Stimulated activated CD4-positive, alpha-beta T cell treated with anti-CD3 and anti-CD28 coated beads, TNF-alpha, amount 100 ng/mL, for 4 hours (primary cell): ENCODE measurements at regions not wholly inside any gene's neighbourhood (a gene's known extent, or its start where the extent isn't known, plus 50 kb on each side); places are given as distances from the start of the nearest gene placed in this dataset.
"Not testable (repeated sequence)": the region's sequence is repeated elsewhere in the genome, so short reads cannot be mapped to it uniquely, and the experiment has no call there.

Experiments used
- DNase-seq, 3 experiments: peaks; one replicate each; pipeline ENCODE4 v3.0.0-alpha.2; 2020; ENCODE audit warnings: low read depth in 3 of 3

DNA sequence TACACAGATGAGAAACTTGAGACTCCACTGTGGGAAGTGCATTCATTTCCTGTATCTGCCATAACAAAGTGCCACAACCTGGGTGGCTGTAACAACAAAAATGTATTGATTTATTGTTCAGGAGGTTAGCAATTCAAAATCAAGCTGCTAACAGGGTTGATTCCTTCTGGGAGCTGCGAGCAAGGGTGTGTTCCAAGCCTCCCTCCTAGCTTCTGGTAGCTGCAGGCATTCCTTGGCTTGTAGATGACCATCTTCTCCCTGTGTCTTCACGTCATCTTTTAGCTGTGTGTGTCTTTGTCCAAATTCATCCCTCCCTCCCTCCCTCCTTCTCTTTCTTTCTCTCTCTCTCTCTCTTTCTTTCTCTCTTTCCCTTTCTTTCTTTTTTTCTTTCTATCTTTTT is 258.1 kb downstream of the MSX2 start:
- no peak for DNase-seq

DNA sequence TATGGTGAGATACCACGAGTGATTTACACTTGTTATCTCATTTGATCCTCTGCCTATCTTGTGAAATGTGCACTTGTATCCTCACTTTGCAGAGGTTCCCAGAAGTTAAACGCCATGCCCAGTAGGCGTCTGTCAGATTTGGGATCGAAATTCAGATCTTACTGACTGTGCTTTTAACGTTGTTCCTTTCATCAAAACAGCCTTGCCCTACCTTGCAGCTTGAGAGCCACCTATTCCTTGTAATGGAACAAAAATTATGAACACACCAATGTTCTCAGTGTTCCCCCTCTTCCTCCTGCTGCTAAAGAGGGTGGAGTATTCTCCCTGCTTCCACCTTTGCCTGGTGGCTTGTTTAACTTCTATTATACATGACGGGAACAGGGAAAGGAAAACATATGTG is 257.0 kb downstream of the MSX2 start:
- DNase-seq, result no peak

DNA sequence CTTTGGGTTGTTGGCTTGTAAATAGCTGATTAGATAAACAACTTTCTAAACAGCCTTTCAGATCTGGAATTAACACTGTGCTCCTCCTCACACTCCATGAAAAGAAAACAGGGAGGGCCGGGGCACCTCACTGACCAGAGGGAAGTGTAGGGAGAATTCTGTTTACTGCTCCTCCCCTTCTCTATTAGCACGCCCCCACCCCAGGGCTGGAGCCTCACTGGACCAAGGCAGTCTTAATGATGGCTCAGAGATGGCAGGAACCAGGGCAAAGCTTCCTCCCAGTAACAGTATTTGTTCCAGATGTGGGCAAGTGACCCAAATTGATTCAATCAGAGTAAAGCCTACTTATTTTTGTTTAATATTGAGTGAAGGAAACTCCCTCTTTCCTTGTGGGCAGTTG is 256.6 kb downstream of the MSX2 start:
- DNase-seq, result no peak

DNA sequence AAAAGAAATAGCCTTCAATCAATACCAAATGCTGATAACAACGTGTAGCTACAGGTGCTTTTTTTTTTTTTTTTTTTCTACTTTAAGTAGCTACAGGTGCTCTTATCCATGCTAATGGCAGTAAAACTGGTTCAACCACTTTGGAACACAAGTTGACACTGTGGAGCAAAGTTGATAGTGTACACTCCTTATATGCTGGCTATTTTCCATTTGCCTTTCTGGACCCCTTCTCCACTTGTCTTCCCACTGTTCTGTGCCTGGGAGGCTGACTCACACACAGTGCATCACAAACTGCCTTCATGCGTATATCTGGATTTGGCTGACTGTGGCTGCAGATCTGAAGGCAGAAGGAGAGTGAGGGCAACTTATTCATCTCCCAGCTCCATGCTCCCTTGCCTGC is 247.9 kb downstream of the MSX2 start:
- DNase-seq, result no peak

DNA sequence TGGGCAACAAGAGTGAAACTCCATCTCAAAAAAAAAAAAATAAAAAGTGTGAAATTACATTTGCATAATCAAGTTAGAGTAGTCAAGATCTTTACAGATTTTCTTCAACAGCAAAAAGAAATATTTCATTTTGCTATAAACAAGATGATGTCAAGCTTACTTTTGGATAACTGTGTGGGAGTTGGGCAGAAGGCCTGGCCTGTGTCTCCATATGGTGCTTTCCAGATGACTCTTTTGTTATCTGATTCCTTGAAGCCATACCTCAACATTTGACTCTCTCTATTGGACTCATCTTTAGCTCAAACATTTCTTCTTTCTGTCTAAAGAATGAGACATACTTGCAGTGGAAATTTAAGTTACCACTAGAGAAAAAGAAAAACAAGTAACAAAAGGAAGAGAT is 246.8 kb downstream of the MSX2 start:
- DNase-seq, result no peak

DNA sequence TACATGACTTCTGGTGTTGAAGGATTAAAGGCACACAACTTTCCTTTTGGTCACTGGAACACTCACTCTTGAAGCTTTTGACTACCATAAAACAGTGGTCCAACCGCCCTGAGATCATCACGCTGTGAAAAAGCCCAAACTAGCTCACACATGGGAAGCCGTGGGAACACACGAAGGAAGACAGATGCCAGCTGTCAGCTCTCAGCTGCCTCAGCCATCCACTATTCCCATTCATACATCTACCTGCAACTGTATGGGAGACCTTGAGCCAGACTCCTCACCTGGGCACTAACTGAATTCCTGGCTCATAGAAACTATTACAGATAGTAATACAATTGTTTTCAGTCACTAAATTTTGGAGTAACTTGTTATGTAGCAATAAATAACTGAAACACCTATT is 246.1 kb downstream of the MSX2 start:
- no peak for DNase-seq

DNA sequence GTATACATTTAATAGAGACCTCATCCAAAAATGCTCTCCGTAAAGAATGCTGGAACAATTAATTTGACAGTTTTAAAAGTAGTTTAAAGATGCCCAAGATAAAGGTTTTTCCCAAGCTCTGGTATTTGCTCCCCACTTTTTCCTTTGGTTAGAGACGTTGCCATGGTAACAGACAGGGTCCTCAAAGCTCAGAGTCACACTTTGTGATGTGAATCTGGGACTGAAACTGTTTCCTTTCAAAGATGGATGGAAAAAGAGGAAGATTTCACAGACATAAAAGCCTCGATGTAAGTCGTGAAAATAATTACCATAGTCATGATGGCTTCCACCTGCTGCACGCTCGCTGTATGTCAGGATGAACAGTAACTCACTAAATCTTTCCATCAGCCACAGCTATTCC is 229.5 kb downstream of the MSX2 start:
- no peak for DNase-seq

DNA sequence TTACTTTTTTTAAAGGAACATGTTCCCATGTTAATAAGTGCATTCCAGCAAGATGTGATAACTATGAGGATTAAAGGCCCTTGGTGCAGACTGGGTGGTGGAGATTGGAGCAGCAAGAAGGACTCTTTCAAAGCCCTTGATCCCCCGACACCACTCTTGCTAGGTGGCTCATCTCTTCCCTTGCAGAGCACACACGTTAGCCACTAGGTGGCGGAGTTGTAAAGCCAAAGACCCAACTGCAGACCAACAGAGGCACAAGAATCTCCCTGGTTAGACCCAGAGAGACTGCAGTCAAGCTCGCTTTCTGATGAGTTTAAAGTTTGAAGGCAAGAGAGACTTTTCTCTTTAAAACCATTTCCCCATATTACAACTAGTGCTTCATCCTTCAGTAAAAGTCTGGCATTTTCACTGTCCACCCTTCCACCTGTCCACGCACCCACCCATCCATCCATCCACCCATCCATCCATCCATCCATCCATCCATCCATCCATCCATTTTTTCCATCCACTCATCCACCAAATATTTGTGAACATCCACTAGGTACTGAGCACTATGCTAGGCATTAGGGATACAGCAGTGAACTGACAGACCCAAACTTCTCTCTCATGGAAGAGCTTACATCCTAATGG is 226.9 kb downstream of the MSX2 start:
- DNase-seq, result peak in 2 of 3 experiments; percentile 23 to 40

DNA sequence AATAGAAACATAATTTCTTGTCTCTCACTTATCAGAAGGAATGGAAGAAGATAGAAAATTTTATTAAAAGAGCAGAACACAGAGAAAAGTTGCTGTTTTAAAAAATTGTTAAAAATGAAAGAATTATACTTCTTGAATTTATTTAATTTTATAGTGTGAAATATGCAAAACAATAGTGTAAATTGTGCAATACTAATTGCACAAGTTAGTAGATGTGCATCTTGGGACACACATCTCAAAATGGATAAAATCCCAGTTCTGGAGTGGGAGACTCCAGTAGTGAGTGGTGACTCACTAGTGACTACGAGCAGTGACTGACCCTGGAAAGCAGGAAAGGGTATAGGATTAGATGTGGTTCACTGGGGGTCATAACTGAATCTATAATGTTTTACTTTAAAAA is 223.2 kb downstream of the MSX2 start:
- no peak for DNase-seq

DNA sequence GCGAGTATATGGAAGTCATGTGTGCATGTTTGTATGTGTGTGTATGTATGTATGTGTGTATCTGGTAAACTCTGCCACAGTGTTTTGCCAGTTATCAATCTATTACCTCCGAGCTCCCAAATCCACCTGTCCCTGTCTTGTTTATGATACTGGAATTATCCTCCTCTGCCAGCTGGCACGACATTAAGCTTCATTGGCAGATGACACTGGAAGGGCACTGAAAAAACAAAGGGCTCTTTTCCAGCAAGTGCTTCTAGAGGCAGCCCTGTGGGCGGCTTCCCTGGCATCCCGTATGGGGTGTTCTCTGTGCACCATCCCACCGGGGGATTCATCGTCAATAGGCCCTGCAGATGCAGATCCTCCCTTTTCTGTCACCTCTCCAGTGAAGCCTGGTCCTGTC is 221.5 kb downstream of the MSX2 start:
- no peak for DNase-seq

DNA sequence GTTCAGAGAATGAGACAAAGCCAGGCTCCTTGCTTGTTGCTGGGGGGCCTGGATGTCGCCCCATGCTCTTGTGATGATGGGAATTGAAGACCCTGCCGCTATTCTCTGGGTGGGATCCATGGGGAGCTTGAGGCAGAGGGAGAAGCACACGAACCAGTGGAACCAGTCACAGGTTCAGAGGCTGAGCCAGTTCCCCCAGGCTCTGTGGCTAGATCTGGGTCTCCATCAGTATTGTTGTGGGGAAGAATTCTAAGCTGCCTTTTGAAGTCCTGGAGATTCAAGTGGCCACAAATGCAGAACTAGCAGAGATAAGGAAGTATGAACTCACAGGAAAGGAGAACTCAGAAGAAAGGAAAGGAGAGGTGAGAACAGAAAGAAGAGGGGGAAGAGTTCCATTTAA is 219.4 kb downstream of the MSX2 start:
- DNase-seq, result no peak

DNA sequence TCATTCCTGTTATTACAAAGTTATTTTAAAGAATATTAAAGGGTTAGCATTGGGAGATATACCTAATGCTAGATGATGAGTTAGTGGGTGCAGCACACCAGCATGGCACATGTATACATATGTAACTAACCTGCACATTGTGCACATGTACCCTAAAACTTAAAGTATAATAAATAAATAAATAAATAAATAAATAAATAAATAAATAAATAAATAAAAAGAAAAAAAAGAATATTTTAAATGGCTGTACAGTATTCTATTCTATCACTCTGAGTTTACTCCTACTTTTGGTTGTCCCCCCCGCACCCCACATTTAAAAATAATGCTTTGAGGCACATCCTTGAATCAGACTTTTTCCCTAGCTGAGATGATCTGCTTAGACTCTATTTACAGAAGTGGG is 218.6 kb downstream of the MSX2 start:
- not testable (repeated sequence) for DNase-seq

DNA sequence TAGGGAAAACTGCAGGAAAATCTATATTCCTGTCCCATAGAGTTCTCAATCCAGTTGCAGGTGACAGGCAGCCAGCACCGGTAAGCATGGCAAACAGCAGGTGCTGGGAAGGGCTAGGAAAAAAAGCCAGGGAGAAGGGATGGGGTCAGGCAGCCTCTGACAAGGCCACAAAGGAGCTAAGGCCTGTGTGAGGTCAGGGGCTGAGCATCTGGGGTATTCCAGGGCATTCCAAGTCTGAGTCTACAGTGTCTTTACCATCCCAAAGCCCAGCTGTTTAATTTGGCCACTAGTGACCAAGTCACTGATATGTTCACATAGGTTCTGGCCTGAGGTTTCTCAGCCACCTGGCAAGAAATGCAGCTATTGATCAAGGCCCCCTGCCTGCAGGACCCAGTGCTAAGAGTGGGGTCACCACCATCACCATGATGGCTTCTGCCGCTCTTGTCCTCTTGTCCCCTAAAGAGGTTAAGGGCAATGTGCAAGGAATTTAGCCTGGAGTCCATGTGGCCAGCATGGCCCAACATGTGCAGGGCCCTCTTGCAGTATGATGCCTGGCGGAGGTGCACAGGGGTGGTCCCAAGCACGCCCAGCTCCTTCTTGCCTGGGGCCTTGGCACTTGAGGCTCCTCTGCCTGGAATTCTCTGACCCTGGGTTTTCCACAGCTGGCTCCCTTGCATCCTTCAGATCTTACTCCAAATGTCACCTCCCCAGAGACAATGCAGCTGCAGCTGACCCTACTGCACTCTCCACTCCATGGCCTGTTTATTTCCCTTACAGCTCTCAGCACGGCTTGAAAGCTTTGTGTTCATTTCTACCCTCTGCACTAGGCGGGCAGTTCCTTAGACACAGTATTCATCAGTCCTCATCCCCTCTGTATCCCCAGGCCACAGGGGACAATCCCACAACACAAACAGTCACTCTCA is 213.1 kb downstream of the MSX2 start:
- no peak for DNase-seq

DNA sequence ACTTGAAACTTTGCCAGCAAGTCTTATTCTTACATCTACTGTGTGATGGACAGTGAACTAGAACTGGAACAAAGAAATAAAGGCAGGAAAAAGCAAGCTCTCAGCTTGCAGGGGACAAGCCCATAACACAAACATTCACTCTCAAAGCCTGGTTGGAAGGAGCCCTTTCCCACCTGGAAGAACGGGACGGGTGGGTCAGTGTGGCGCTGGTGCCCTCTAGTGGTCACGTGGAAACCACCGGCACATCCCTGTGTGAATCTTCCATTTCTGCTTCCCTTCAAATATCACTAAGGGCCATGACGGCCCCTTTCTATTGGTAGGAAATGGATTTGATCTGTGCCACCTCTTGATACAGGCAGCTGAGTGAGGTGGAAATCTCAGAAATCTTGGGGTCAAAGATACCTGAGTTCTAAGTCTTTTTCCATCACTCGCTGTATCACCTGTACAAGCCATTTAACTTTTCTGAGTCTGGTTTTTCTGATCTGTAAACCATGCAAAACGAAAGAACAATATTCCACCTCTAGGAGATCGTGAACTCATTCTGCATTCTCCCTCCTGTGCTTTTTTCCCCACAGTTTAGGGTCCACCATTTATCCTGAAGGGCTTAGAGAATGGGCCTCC is 211.6 kb downstream of the MSX2 start:
- peak in 2 of 3 experiments; percentile 5 to 14 for DNase-seq

DNA sequence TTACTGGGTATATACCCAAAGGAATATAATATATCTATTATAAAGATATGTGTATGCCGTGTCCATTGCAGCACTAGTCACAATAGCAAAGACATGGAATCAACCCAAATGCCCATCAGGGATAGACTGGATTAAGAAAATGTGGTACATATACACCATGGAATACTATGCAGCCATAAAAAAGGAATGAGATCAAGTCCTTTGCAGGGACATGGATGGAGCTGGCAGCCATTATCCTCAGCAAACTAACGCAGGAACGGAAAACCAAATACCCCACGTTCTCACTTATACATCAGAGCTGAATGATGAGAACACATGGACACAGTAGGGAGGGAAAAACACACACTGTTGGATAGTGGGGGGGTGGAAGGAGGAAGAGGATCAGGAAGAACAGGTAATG is 206.7 kb downstream of the MSX2 start:
- DNase-seq, result not testable (repeated sequence)

DNA sequence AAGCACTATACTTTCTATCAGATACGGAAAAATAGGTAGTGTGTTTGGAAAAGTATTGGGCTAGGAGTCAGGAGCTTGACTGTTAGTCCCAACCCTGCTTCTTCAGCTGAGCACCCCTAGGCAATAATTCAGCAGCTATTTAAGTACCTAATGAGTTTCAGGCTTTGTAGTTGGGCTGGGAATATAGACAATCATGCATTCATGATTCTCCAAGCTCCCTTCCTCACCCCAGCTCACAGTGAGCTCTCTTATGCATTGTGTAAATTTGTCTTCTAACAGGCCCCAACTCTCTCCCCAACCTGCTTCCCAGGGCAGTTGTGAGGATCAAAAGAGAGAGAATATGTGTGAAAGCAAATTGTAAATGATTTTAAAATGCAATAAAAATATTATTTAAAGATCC is 201.2 kb downstream of the MSX2 start:
- no peak for DNase-seq

DNA sequence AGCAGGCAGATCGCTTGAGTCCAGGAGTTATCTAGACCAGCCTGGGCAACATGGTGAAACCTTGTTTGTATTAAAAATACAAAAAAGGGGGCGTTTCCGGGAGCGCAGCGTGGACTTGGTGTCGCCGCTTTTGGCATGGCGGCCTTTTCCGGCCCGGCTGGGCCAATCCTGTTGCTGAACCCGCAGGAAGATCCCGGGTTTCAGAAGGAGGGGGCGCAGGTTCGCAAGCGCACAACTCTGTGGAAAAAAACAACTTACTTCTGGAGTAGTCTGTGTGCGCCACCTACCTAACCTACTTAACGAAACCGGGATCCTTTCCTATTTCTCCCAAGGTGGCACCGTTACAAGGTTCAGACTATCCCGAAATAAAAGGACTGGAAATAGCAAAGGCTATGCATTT is 198.6 kb downstream of the MSX2 start:
- DNase-seq, result no peak

DNA sequence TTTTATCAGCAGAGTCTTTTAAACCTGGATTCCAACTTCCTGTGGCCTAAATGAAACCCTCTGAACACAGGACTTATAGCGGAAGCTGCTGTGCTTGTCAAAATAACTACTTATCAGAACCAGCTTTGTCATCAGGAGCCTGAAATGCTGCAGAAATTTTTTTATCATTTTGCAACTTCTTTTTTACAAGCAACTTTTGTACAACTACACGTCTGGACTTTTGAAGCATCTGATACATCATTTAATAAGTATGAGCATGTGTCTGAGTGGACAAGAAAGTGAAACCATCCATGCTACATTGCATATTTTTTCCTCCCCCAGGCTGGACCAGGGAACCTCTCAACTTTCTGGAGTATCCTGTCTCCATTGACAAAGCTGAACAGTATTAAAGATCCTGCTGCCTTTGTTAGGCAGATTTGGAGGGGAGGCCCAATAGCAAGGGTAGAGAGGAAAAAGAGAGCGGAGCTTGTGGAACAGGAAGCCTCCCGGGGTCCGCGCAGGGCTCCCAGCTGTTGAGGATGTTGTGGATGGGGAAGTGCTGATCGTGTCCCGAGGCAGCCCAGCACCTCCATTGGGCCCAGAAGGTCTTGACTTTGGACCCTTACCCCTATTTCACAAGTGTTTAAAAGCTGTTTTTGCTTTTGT is 196.6 kb downstream of the MSX2 start:
- DNase-seq, result no peak

DNA sequence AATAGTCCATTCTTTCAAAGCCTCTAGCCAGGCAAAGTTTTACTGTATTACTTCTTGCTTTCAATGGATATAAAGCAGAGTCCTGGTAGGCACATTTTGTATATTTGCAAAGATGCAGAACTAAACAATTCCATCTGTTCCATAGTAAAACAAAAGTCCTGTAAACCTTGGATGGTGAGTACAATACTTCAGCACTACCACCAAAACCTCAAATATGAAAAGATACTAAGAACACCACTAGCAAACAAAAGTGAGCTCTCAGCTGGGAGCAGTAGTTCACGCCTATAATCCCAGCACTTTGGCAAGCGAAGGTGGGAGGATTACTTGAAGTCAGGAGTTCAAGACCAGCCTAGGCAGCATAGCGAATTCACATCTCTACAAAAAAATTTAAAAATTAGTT is 195.0 kb downstream of the MSX2 start:
- DNase-seq, result no peak

DNA sequence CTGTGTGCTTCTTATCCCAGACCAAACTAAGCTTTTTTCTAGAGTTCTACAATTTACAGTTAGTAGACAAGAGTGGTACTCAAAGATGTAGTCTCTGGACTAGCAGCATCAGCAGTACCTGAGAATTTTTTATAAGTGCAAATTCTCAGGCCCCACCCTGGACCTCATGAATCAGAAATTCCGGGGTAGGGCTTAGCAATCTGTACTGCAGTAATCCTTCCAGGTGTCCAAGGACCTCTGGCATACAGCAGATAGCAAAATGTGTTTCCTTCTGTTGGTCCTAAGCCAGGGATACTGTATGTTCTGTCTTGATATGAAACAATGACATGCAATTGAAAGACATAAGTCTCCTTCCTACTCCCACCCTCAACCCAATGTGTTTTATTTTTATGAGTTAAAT is 194.3 kb downstream of the MSX2 start:
- DNase-seq, result no peak

DNA sequence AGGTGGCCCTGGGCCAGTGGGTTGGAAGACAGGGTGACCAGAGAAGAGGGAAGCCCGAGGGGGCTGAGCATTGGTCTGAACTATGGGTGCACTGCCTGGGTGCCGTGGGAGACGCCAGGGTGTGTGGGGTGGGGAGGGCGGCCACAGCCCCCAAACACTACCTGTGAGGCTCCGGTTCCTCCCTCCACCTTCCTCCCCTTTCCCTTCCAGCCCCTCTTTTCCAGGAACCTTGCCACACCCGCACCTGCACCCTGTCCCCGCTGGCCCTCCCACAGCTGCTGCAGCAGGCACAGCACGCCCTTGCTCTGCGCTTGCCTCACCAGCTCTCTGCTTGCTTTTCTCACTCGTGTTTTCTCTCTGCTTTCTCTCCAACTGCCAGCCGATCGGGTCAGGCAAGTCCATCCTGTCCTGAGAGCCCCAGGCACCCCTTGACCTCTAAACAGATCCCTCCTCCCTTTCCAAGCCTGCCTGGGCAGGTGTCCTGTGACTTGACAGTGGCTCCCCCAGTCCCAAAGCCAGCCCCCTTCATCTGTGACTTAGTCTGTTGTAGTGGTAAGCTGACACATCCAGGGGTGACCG is 193.7 kb downstream of the MSX2 start:
- DNase-seq, result no peak

DNA sequence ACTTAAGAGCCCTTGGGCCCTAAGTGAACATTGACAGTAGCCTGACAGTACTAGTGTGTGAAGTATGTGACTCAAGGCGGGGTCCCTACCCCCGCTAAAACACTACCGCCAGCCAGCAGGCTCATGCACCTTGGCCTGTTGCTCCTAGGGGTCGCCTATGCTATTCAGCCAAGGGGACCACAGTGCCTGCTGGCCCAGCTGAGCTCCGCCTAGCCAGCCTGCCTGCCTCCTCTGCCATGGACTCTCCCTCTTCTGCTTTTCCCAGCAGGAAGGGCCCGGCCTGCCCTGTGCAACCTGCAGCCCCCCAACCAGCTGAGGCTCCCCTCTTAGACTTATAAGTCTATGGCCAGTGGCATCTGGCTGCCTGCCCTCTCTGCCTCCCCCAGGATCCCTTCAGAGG is 193.1 kb downstream of the MSX2 start:
- not testable (repeated sequence) for DNase-seq
